ENCODE measurements at regions not wholly inside any gene's neighbourhood (a gene's known extent, or its start where the extent isn't known, plus 50 kb on each side); places are given as distances from the start of the nearest gene placed in this dataset.
A peak's percentile ranks its signal among the peaks of the same experiment; 100 is the strongest.
"Not testable (repeated sequence)": the region's sequence is repeated elsewhere in the genome, so short reads cannot be mapped to it uniquely, and the experiment has no call there.

- no peak for DNase-seq
These were observed 259.3 kb upstream of the SLC30A5 start for GRCh38 chr5:68834491-68834981.

- DNase-seq, result no peak
These were observed 255.6 kb upstream of the SLC30A5 start for GRCh38 chr5:68838157-68838718.

GRCh38 chr5:68839019-68839552 lies 254.7 kb upstream of the SLC30A5 start:
- no peak for DNase-seq

GRCh38 chr5:68843624-68844364 lies 250.0 kb upstream of the SLC30A5 start:
- DNase-seq, result no peak

GRCh38 chr5:68845131-68845530 lies 248.7 kb upstream of the SLC30A5 start:
- no peak for DNase-seq

GRCh38 chr5:68846828-68847227 lies 247.0 kb upstream of the SLC30A5 start:
- DNase-seq, result no peak

GRCh38 chr5:68848091-68848490 lies 245.7 kb upstream of the SLC30A5 start:
- no peak for DNase-seq

- no peak for DNase-seq
These were observed 244.7 kb upstream of the SLC30A5 start for GRCh38 chr5:68849103-68849502.

GRCh38 chr5:68849906-68850305 lies 243.9 kb upstream of the SLC30A5 start:
- no peak for DNase-seq

GRCh38 chr5:68861099-68861498 lies 232.7 kb upstream of the SLC30A5 start:
- DNase-seq, result no peak

- DNase-seq, result no peak
These were observed 231.3 kb upstream of the SLC30A5 start for GRCh38 chr5:68862560-68862959.

GRCh38 chr5:68865192-68865591 lies 228.6 kb upstream of the SLC30A5 start:
- not testable (repeated sequence) for DNase-seq

- DNase-seq, result no peak
These were observed 221.6 kb upstream of the SLC30A5 start for GRCh38 chr5:68872088-68872839.

- no peak for DNase-seq
These were observed 220.6 kb upstream of the SLC30A5 start for GRCh38 chr5:68873198-68873597.

- DNase-seq, result no peak
These were observed 218.5 kb upstream of the SLC30A5 start for GRCh38 chr5:68875351-68875750.

GRCh38 chr5:68883436-68883835 lies 210.4 kb upstream of the SLC30A5 start:
- no peak for DNase-seq

- no peak for DNase-seq
These were observed 209.6 kb upstream of the SLC30A5 start for GRCh38 chr5:68884144-68884754.

- DNase-seq, result no peak
These were observed 208.9 kb upstream of the SLC30A5 start for GRCh38 chr5:68884883-68885282.

- no peak for DNase-seq
These were observed 207.0 kb upstream of the SLC30A5 start for GRCh38 chr5:68886814-68887213.

GRCh38 chr5:68891718-68892117 lies 202.1 kb upstream of the SLC30A5 start:
- no peak for DNase-seq

- no peak for DNase-seq
These were observed 199.1 kb upstream of the SLC30A5 start for GRCh38 chr5:68894673-68895072.

GRCh38 chr5:68898951-68899471 lies 194.8 kb upstream of the SLC30A5 start:
- DNase-seq, result peak; percentile 36
